Urinary bladder (tissue), 3 donors: ENCODE measurements at regions not wholly inside any gene's neighbourhood (a gene's known extent, or its start where the extent isn't known, plus 50 kb on each side); places are given as distances from the start of the nearest gene placed in this dataset.
"Not testable (repeated sequence)": the region's sequence is repeated elsewhere in the genome, so short reads cannot be mapped to it uniquely, and the experiment has no call there.

Experiments
- DNase-seq: peaks from one replicate; pipeline ENCODE4 v3.0.0-alpha.2; 2015; ENCODE audit errors: extremely low spot score
- H3K27ac ChIP-seq: one replicate; pipeline ENCODE4 v1.5.1; 2013; ENCODE audit warnings: low read depth, mild to moderate bottlenecking, moderate library complexity
- H3K36me3 ChIP-seq: one replicate; pipeline ENCODE4 v1.6.1; 2013; ENCODE audit warnings: mild to moderate bottlenecking, moderate library complexity; ENCODE audit not compliant: insufficient read depth
- H3K4me1 ChIP-seq: one replicate; pipeline ENCODE4 v1.6.1; 2013; ENCODE audit warnings: mild to moderate bottlenecking, moderate library complexity; ENCODE audit not compliant: insufficient read depth
- H3K4me3 ChIP-seq: one replicate; pipeline ENCODE4 v1.5.1; 2013; ENCODE audit warnings: low read depth, low read length
- WGBS: extraction: QIAGEN DNeasy Blood & Tissue Kit; methylation state at CpG from one replicate; pipeline ENCODE4 v1.1.7; 2013; 5-methylcytosine and 5-hydroxymethylcytosine counted together
- donor health status: healthy with polysubstance abuse.
- donor health status: healthy.

GRCh38 chr9:115404311-115404710, 286.4 kb upstream of the TNC start:
- no peaks in the 10 kb centered on the region for H3K36me3 ChIP-seq
- no peak overlapping the region for H3K27ac ChIP-seq
- no peaks in the 10 kb centered on the region for H3K4me1 ChIP-seq
- no peak overlapping the region for H3K4me3 ChIP-seq
- no peak for DNase-seq

DNA sequence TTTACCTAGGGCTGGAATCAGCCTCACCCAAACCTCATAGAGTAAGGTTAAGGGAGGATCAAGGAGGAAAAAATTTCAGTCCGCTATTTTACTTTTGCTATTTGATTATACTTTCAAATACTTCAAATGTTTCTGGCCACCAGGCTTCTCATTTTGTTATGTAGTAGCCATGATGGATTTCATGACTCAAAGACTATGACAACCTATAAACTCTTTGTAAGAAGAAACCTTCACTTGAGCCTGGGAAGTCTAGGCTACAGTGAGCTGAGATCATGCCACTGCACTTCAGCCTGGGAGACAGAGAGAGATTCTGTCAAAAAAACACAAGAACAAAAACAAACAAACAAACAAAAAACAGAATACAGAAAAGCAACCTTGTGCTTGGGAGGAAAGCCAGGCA, 293.6 kb upstream of the TNC start:
- Histone ChIP-seq H3K4me1 (no peaks in the 10 kb centered on the region), H3K27ac (no peak overlapping the region), H3K4me3 (no peak overlapping the region), H3K36me3 (no peaks in the 10 kb centered on the region)
- no peak for DNase-seq
- WGBS = 98% methylated on average over 1 of the region's 1 CpG

DNA sequence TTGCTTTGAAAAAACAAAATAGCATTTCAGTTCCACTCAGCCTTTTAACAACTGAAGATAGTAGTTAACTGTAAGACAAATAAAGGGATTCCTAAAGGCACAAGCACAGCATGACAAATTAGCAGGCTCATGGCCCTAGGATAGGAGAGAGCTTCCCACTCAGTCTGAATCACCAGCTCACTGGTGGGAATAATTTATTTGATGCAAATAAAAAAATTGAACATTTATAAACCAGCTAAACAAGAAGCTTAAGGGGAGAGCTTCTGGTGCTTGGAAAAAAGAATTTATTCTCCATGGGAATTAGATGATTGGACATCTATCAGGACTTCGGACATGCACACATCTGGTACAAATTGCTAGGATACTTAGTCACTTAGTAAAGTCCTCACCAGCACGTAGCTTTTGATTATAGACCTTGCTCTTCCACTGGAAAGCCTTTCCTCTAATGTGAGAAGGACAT, 294.1 kb upstream of the TNC start:
- H3K4me1 ChIP-seq = no peaks in the 10 kb centered on the region
- no peaks in the 10 kb centered on the region for H3K36me3 ChIP-seq
- no peak overlapping the region for H3K4me3 ChIP-seq
- H3K27ac ChIP-seq = no peak overlapping the region
- 49% methylated on average over 2 of the region's 2 CpGs for WGBS
- no peak for DNase-seq

GRCh38 chr9:115412656-115413055, 294.7 kb upstream of the TNC start:
- H3K27ac ChIP-seq = no peak overlapping the region
- H3K4me1 ChIP-seq = no peaks in the 10 kb centered on the region
- no peaks in the 10 kb centered on the region for H3K36me3 ChIP-seq
- DNase-seq = no peak
- H3K4me3 ChIP-seq = no peak overlapping the region

DNA sequence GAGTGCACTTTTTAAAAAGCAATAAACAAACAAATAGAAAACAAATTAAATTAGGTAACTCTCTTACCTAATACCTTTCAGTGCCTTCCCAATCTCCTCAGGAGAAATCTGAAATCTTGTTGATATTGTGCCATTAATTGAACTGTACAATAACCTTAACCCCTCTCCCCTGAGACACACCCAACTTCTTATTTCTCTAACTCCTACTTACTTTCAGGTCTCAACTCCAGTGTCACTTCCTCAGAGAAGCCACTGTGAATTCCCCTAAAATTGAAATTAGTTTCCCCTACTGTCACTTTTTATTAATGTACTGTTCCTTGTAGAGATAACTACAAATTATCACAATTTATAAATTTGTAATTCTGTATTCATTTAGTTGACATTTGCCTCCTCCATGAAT, 295.3 kb upstream of the TNC start:
- Histone ChIP-seq H3K27ac (no peak overlapping the region), H3K4me1 (no peaks in the 10 kb centered on the region), H3K36me3 (no peaks in the 10 kb centered on the region), H3K4me3 (no peak overlapping the region)
- DNase-seq = no peak

GRCh38 chr9:115413766-115414382, 295.9 kb upstream of the TNC start:
- DNase-seq = no peak
- WGBS = 46% methylated on average over 1 of the region's 1 CpG
- Histone ChIP-seq H3K4me1 (no peaks in the 10 kb centered on the region), H3K27ac (no peak overlapping the region), H3K36me3 (no peaks in the 10 kb centered on the region), H3K4me3 (no peak overlapping the region)

- WGBS = 92% methylated on average over 1 of the region's 1 CpG
- no peaks in the 10 kb centered on the region for H3K4me1 ChIP-seq
- no peak for DNase-seq
These were observed 296.6 kb upstream of the TNC start for GRCh38 chr9:115414561-115414960.

GRCh38 chr9:115415450-115415849, 297.5 kb upstream of the TNC start:
- Histone ChIP-seq H3K4me1 (no peaks in the 10 kb centered on the region), H3K36me3 (no peaks in the 10 kb centered on the region), H3K4me3 (no peak overlapping the region), H3K27ac (no peak overlapping the region)
- DNase-seq = no peak
- 67% methylated on average over 3 of the region's 3 CpGs for WGBS

More at GRCh38 chr9:115414561-115414960, 296.6 kb upstream of the TNC start:
- H3K36me3 ChIP-seq = no peaks in the 10 kb centered on the region
- no peak overlapping the region for H3K4me3 ChIP-seq
- no peak overlapping the region for H3K27ac ChIP-seq

DNA sequence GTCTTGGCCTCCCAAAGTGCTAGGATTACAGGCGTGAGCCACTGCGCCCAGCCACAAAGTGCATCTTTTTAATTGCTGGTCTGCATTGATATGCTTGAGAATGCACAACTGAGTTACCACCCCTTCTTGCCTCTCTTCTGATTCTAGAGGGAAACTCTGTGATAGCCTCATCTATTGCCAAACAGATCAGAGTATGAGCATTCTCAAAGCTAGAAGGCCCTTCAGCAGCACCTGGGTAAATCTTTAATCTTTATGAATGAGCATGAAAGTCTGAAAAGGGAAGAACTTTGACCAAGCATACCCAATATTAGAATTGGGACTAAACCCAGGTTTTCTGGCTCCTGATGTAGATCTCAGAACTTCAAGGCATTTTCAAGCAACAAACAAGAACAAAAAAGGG, 298.3 kb upstream of the TNC start:
- DNase-seq = no peak
- Histone ChIP-seq H3K4me3 (no peak overlapping the region), H3K36me3 (no peaks in the 10 kb centered on the region), H3K4me1 (no peaks in the 10 kb centered on the region), H3K27ac (no peak overlapping the region)
- 99% methylated on average over 2 of the region's 2 CpGs for WGBS

DNA sequence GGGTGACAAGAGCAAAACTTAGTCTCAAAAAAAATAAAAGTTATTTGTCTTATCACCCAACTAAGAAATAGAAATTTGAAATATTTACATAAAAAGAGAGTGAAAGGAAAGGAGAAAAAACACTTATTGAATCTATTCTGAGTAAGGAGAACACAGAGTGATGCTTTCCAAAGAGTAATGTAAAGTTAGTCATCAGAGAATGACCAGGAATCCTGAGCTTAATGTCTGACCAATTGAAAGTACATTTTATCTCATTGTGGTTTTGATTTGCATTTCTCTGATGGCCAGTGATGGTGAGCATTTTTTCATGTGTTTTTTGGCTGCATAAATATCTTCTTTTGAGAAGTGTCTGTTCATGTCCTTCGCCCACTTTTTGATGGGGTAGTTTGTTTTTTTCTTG, 300.2 kb upstream of the TNC start:
- DNase-seq = not testable (repeated sequence)
- 97% methylated on average over 1 of the region's 1 CpG for WGBS

GRCh38 chr9:115422932-115423440, 305.0 kb upstream of the TNC start:
- WGBS = 90% methylated on average over 6 of the region's 6 CpGs
- H3K4me1 ChIP-seq = no peaks in the 10 kb centered on the region
- DNase-seq = no peak
- H3K27ac ChIP-seq = no peak overlapping the region
- no peaks in the 10 kb centered on the region for H3K36me3 ChIP-seq
- H3K4me3 ChIP-seq = no peak overlapping the region

More for the DNA sequence above, 300.2 kb upstream of the TNC start:
- H3K4me3 ChIP-seq, H3K36me3 ChIP-seq, H3K4me1 ChIP-seq, H3K27ac ChIP-seq: not testable (repeated sequence)

DNA sequence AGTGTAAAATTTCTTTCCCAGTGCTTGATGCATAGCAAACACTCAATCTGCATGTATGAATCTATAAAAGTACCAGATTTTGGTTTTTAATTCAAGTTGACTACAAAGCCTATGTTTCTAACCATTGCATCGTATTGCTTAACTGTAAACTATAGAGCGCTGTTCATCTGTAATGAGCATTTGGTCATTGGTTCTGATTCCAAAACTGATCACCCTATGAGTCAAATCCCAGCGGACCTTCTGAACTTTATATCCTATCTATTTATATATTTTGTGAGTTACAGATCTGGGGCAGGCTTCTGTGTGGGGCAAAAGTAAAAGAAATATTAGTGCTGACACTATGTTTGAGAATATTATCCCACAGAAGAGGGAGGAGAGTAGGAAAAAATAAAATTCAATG, 305.7 kb upstream of the TNC start:
- H3K27ac ChIP-seq = no peak overlapping the region
- 95% methylated on average over 3 of the region's 3 CpGs for WGBS
- H3K36me3 ChIP-seq = no peaks in the 10 kb centered on the region

DNA sequence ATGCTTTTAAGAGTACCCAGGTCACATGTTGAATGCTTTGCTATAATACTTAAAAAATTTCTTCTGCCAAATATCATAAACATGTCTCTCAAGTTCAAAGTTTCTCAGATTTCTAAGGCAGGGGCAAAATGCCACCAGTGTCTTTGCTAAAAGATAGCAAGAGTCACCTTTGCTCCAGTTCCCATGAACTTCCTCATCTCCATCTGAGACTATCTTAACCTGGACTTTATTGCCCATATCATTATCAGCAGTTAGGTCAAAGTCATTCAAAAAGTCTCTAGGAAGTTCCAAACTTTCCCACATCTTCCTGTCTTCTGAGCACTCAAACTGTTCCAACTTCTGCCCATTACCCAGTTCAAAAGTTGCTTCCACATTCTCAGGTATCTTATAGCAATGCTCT, 307.6 kb upstream of the TNC start:
- Histone ChIP-seq H3K27ac (no peak overlapping the region), H3K36me3 (no peaks in the 10 kb centered on the region)
- DNase-seq = no peak

More for the DNA sequence above, 305.7 kb upstream of the TNC start:
- no peak overlapping the region for H3K4me3 ChIP-seq
- DNase-seq = no peak
- no peaks in the 10 kb centered on the region for H3K4me1 ChIP-seq

DNA sequence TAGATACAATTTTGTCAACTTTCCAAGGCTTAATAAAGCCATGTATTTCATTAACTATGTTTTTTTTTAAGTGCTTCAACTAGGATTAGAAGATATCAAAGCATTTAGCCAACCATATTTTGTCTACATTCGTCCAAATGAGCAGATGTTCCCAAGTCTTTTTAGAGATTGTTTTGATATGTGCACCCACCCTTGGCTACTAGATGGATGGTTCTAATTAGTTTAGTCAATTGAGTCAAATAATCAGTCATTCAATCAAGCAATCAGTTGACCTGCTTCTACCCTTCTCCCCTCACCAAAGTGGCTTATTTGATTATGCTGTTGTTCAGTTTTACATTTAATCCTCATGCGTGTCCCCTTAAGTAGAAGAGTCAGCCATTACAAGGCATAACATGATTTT, 319.5 kb upstream of the TNC start:
- H3K27ac ChIP-seq = no peak overlapping the region
- no peaks in the 10 kb centered on the region for H3K36me3 ChIP-seq
- no peak overlapping the region for H3K4me3 ChIP-seq
- 82% methylated on average over 2 of the region's 2 CpGs for WGBS
- DNase-seq = no peak
- no peaks in the 10 kb centered on the region for H3K4me1 ChIP-seq

More for the DNA sequence above, 307.6 kb upstream of the TNC start:
- Histone ChIP-seq H3K4me3 (no peak overlapping the region), H3K4me1 (no peaks in the 10 kb centered on the region)

DNA sequence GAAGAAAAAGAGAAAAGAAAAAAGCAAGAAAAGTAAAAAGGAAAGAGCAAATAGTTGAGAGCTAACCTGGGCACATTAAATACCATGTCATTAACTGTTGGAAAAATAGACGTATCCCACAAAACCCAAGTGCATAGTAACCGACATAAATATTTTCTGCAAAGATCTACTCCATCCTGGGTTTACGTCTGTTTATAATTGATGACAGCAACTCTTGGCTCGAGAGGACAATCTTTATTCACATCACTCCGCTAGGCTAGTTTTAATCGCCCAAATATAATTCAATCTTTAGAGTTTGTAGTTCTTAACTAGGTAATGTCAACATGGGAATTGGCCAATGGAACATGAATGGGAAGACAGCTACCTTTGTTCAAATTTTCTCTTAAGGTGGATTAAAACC, 321.7 kb upstream of the TNC start:
- Histone ChIP-seq H3K4me1 (no peaks in the 10 kb centered on the region), H3K36me3 (no peaks in the 10 kb centered on the region), H3K27ac (no peak overlapping the region), H3K4me3 (no peak overlapping the region)
- 36% methylated on average over 6 of the region's 6 CpGs for WGBS
- DNase-seq = no peak
